Kidney epithelial cell (primary cell): ENCODE measurements at regions not wholly inside any gene's neighbourhood (a gene's known extent, or its start where the extent isn't known, plus 50 kb on each side); places are given as distances from the start of the nearest gene placed in this dataset.

Source experiments
- DNase-seq: peaks from one replicate; pipeline ENCODE4 v3.0.0-alpha.2; 2010; ENCODE audit warnings: low read depth
- H3K27me3 ChIP-seq: 2 replicates; pipeline ENCODE4 v1.6.0; 2011; ENCODE audit warnings: low read length; ENCODE audit not compliant: control insufficient read depth, insufficient read depth
- H3K36me3 ChIP-seq: 2 replicates; pipeline ENCODE4 v1.5.1; 2011; ENCODE audit warnings: low read length; ENCODE audit not compliant: control insufficient read depth, insufficient read depth
- H3K4me3 ChIP-seq: 2 replicates; pipeline ENCODE4 v1.5.1; 2011; ENCODE audit warnings: low read depth, mild to moderate bottlenecking, control low read depth, low read length
- CTCF ChIP-seq: IDR thresholded peaks from 2 replicates; pipeline ENCODE4 v1.5.1; 2011; ENCODE audit warnings: mild to moderate bottlenecking, moderate library complexity, low read length, control low read depth, inconsistent platforms; ENCODE audit not compliant: insufficient read depth, poor library complexity, severe bottlenecking

- DNase-seq, result no peak
- H3K27me3 ChIP-seq, result no peaks in the 10 kb centered on the region
- H3K4me3 ChIP-seq, result no peak overlapping the region
- no peaks in the 10 kb centered on the region for H3K36me3 ChIP-seq
- no peak for TF ChIP-seq CTCF
These were observed 148.6 kb upstream of the NR2F2 start for GRCh38 chr15:96181873-96182301.

- no peaks in the 10 kb centered on the region for H3K36me3 ChIP-seq
- H3K4me3 ChIP-seq, result no peak overlapping the region
- no peak for DNase-seq
- H3K27me3 ChIP-seq, result no peaks in the 10 kb centered on the region
- no peak for TF ChIP-seq CTCF
These were observed 147.6 kb upstream of the NR2F2 start for GRCh38 chr15:96182736-96183513.

- Histone ChIP-seq H3K27me3 (no peaks in the 10 kb centered on the region), H3K4me3 (no peak overlapping the region), H3K36me3 (no peaks in the 10 kb centered on the region)
- DNase-seq, result no peak
- TF ChIP-seq CTCF, result no peak
These were observed 147.0 kb upstream of the NR2F2 start for GRCh38 chr15:96183514-96183850.

GRCh38 chr15:96183867-96184266 lies 146.6 kb upstream of the NR2F2 start:
- no peak for TF ChIP-seq CTCF
- H3K27me3 ChIP-seq, result no peaks in the 10 kb centered on the region
- H3K4me3 ChIP-seq, result no peak overlapping the region
- no peak for DNase-seq
- no peaks in the 10 kb centered on the region for H3K36me3 ChIP-seq

- no peak for DNase-seq
- Histone ChIP-seq H3K27me3 (no peaks in the 10 kb centered on the region), H3K36me3 (no peaks in the 10 kb centered on the region), H3K4me3 (no peak overlapping the region)
- no peak for TF ChIP-seq CTCF
These were observed 146.2 kb upstream of the NR2F2 start for GRCh38 chr15:96184297-96184696.

GRCh38 chr15:96186105-96186504 lies 144.4 kb upstream of the NR2F2 start:
- Histone ChIP-seq H3K4me3 (no peak overlapping the region), H3K36me3 (no peaks in the 10 kb centered on the region), H3K27me3 (no peaks in the 10 kb centered on the region)
- no peak for DNase-seq
- TF ChIP-seq CTCF, result no peak
